B cell (primary cell): ENCODE measurements at regions not wholly inside any gene's neighbourhood (a gene's known extent, or its start where the extent isn't known, plus 50 kb on each side); places are given as distances from the start of the nearest gene placed in this dataset.

ENCODE experiments used
- ATAC-seq: fragments of 200-7000 bp; cut with Tn5 transposase; one replicate; pipeline ENCODE4 v1.10.0; 2021; ENCODE audit warnings: low read depth, mild to moderate bottlenecking, moderate number of reproducible peaks, moderate library complexity
- CTCF ChIA-PET: fragments of 350-600 bp; sonication (Branson Sonifier 250); formaldehyde crosslinking; loops from one replicate; lab custom pipeline; 2021; ENCODE audit warnings: antibody characterized with exemption, inconsistent platforms; lab: Charles Lee
- POLR2A ChIA-PET: fragments of 350-600 bp; sonication (Branson Sonifier 250); formaldehyde crosslinking; loops from one replicate; lab custom pipeline; 2021; ENCODE audit warnings: antibody characterized with exemption; lab: Charles Lee
- DNase-seq: peaks from one replicate; pipeline ENCODE4 v3.0.0; 2013
- H2AFZ ChIP-seq: 2 replicates; pipeline ENCODE4 v1.6.1; 2012; ENCODE audit warnings: mild to moderate bottlenecking, low read depth, low read length; ENCODE audit not compliant: insufficient read depth, poor library complexity, severe bottlenecking
- H3K27ac ChIP-seq, 2 donors: 1 replicate in 1 of 2; 2 replicates in 1 of 2; pipeline ENCODE4 v1.5.1; 2012 to 2013; ENCODE audit warnings: low read length in 2 of 2, mild to moderate bottlenecking in 2 of 2, moderate library complexity in 1 of 2
- H3K27me3 ChIP-seq, 4 experiments: fragments of 200-600 bp in 1 of 4; sonication (generic) in 1 of 4; replicated peaks in 1 of 4; 1 replicate in 2 of 4; 2 replicates in 2 of 4; pipeline versions ENCODE4 v1.6.1 to v1.7.0; 2013 to 2016; ENCODE audit warnings: low read length in 3 of 4, mild to moderate bottlenecking in 2 of 4, mixed read lengths in 1 of 4, moderate library complexity in 1 of 4; ENCODE audit not compliant: insufficient read depth in 4 of 4, control insufficient read depth in 3 of 4; ENCODE audit errors: control extremely low read depth in 1 of 4
- H3K36me3 ChIP-seq, 2 experiments: replicated peaks in 1 of 2; 1 replicate in 1 of 2; 2 replicates in 1 of 2; pipeline versions ENCODE4 v1.6.1 to v1.7.1; 2013; ENCODE audit warnings: low read length in 1 of 2; ENCODE audit not compliant: insufficient read depth in 2 of 2, control insufficient read depth in 1 of 2; ENCODE audit errors: control extremely low read depth in 1 of 2, extremely low read depth in 1 of 2
- H3K4me1 ChIP-seq, 2 donors: fragments of 200-600 bp in 1 of 2; sonication (generic) in 1 of 2; 1 replicate in 1 of 2; 2 replicates in 1 of 2; pipeline versions ENCODE4 v1.5.1 to v1.6.1; 2013 to 2017; ENCODE audit warnings: low read length in 2 of 2; ENCODE audit not compliant: control insufficient read depth in 2 of 2, insufficient read depth in 2 of 2
- H3K4me2 ChIP-seq: replicated peaks from 2 replicates; pipeline ENCODE3; 2012; ENCODE audit warnings: mild to moderate bottlenecking, low read depth, low read length; ENCODE audit not compliant: poor library complexity, severe bottlenecking
- H3K4me3 ChIP-seq, 5 experiments: fragments of 200-600 bp in 1 of 5; sonication (generic) in 1 of 5; 1 replicate in 3 of 5; 2 replicates in 2 of 5; pipeline versions ENCODE4 v1.5.1 to v1.7.0; 2011 to 2016; ENCODE audit warnings: low read length in 4 of 5, mild to moderate bottlenecking in 4 of 5, low read depth in 2 of 5, control low read depth in 1 of 5, moderate library complexity in 1 of 5; ENCODE audit not compliant: insufficient read depth in 1 of 5; ENCODE audit errors: control extremely low read depth in 1 of 5, extremely low read depth in 1 of 5
- H3K79me2 ChIP-seq: fragments of 200-600 bp; sonication (generic); one replicate; pipeline ENCODE4 v1.6.0; 2016; ENCODE audit warnings: low read length; ENCODE audit not compliant: control insufficient read depth, insufficient read depth
- H3K9ac ChIP-seq: fragments of 200-600 bp; sonication (generic); 2 replicates; pipeline ENCODE4 v1.6.1; 2017; ENCODE audit warnings: mild to moderate bottlenecking, low read length, moderate library complexity
- H3K9me3 ChIP-seq, 3 donors: one replicate each; pipeline versions ENCODE4 v1.6.1 to v1.7.1; 2013; ENCODE audit warnings: low read length in 2 of 3; ENCODE audit not compliant: control insufficient read depth in 2 of 3, insufficient read depth in 1 of 3; ENCODE audit errors: control extremely low read depth in 1 of 3
- H4K20me1 ChIP-seq: 2 replicates; pipeline ENCODE4 v1.6.0; 2012; ENCODE audit warnings: mild to moderate bottlenecking, low read length; ENCODE audit not compliant: insufficient read depth, control insufficient read depth, poor library complexity, severe bottlenecking
- H3K27ac Mint-ChIP-seq: one replicate; pipeline ENCODE4 v1.8.0; 2021; ENCODE audit warnings: mixed read lengths
- H3K27me3 Mint-ChIP-seq: one replicate; pipeline ENCODE4 v1.8.0; 2021; ENCODE audit warnings: mixed read lengths
- H3K4me1 Mint-ChIP-seq: one replicate; pipeline ENCODE4 v1.8.0; 2021; ENCODE audit warnings: mixed read lengths
- H3K4me3 Mint-ChIP-seq: one replicate; pipeline ENCODE4 v1.8.0; 2021; ENCODE audit warnings: mixed read lengths
- H3K9me3 Mint-ChIP-seq: one replicate; pipeline ENCODE4 v1.8.0; 2022; ENCODE audit warnings: mixed read lengths; ENCODE audit not compliant: insufficient read depth
- CTCF ChIP-seq: fragments of 200-600 bp; IDR thresholded peaks from one replicate; pipeline ENCODE4 v1.8.0; 2022; ENCODE audit warnings: antibody characterized with exemption, mild to moderate bottlenecking
- EZH2 ChIP-seq: IDR thresholded peaks from 2 replicates; pipeline ENCODE4 v1.6.1; 2012; ENCODE audit warnings: borderline replicate concordance, low read depth, mild to moderate bottlenecking, moderate library complexity, low read length; ENCODE audit not compliant: insufficient read depth, poor library complexity, severe bottlenecking
- WGBS: methylation state at CpG from one replicate; pipeline ENCODE4 v1.1.5; 2013; ENCODE audit warnings: missing lambda C conversion rate; ENCODE audit not compliant: insufficient coverage; 5-methylcytosine and 5-hydroxymethylcytosine counted together
- intact Hi-C: fragments of 100-400 bp; cut with micrococcal nuclease; formaldehyde crosslinking; loops from one replicate; pipeline ENCODE4 v1.10.0; 2022

DNA sequence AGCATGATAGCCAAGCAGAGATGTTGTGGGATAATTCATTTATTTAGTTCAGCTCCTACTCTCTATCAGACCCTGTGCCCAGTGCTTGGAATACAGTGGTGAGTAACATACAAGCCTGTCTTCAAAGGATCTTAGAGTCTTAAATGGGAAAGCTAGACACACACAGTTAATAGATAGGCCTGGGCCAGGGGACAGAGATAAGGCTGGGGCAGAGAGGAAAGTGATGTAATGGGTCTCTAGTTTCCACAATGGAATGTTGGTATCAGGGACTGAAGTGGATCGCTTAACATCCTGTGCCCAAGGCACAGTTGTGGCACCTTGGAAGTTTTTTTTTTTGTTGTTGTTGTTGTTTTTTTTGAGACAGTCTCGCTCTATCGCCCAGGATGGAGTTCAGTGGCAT, 79.9 kb upstream of the POLG start:
- CTCF ChIA-PET = interaction anchor here (1.1 to 6.5 kb wide), 3 partner anchors 13 to 56 kb away, joined by 5 to 50 read pairs (median 6); no protein-coding TSS in a partner anchor
- DNase-seq (no peak), ATAC-seq (no peak)
- Histone ChIP-seq H3K36me3 (no peaks in the 10 kb centered on the region), H2AFZ (no peak overlapping the region), H3K9me3 (peaks cover 0 to 47% (median 0%) of the 10 kb centered on the region in 3 donors), H4K20me1 (no peaks in the 10 kb centered on the region), H3K27me3 (peaks cover 0 to 94% (median 68%) of the 10 kb centered on the region in 4 experiments), H3K9ac (no peak overlapping the region), H3K4me3 (no peak overlapping the region), H3K4me1 (peaks cover 41 to 60% of the 10 kb centered on the region in 2 donors), H3K79me2 (no peaks in the 10 kb centered on the region), H3K4me2 (no peak overlapping the region), H3K27ac (no peak overlapping the region)
- no peak for TF ChIP-seq CTCF
- POLR2A ChIA-PET = no interaction called here
- H3K9me3 Mint-ChIP-seq = no peaks in the 10 kb centered on the region
- H3K27ac Mint-ChIP-seq = no peak overlapping the region
- H3K27me3 Mint-ChIP-seq = peaks cover 81% of the 10 kb centered on the region
- 100% methylated on average over 1 of the region's 3 CpGs for WGBS
- peaks cover 20% of the 10 kb centered on the region for H3K4me1 Mint-ChIP-seq
- intact Hi-C loops = no loop called here
- H3K4me3 Mint-ChIP-seq = no peak overlapping the region

- Mint-ChIP-seq H3K27ac (no peak overlapping the region), H3K27me3 (peaks cover 84% of the 10 kb centered on the region), H3K4me3 (no peak overlapping the region), H3K9me3 (no peaks in the 10 kb centered on the region), H3K4me1 (peaks cover 27% of the 10 kb centered on the region)
- H3K4me3 ChIP-seq = no peak overlapping the region
- ATAC-seq = no peak
- intact Hi-C loops = no loop called here
- H3K79me2 ChIP-seq = no peaks in the 10 kb centered on the region
- no peaks in the 10 kb centered on the region for H4K20me1 ChIP-seq
- POLR2A ChIA-PET = no interaction called here
- no peak overlapping the region for H3K4me2 ChIP-seq
- no peak for DNase-seq
- peaks cover 0 to 98% (median 73%) of the 10 kb centered on the region in 4 experiments for H3K27me3 ChIP-seq
- no peak overlapping the region for H3K9ac ChIP-seq
- no peaks in the 10 kb centered on the region for H3K36me3 ChIP-seq
- H3K27ac ChIP-seq = no peak overlapping the region
- 77% methylated on average over 2 of the region's 2 CpGs for WGBS
- peaks cover 48 to 67% of the 10 kb centered on the region in 2 donors for H3K4me1 ChIP-seq
- H2AFZ ChIP-seq = no peak overlapping the region
- H3K9me3 ChIP-seq = peaks cover 0 to 51% (median 0%) of the 10 kb centered on the region in 3 donors
- CTCF ChIA-PET = interaction anchor here (1.1 to 6.5 kb wide), 3 partner anchors 12 to 55 kb away, joined by 5 to 50 read pairs (median 6); no protein-coding TSS in a partner anchor
- TF ChIP-seq CTCF (no peak), EZH2 (no peak)
These were observed 79.3 kb upstream of the POLG start for GRCh38 chr15:89413877-89414276.
